ENCODE measurements at regions not wholly inside any gene's neighbourhood (a gene's known extent, or its start where the extent isn't known, plus 50 kb on each side); places are given as distances from the start of the nearest gene placed in this dataset.

GRCh38 chr13:106690779-106691178 is 122.8 kb upstream of the ARGLU1 start:
- no peaks in the 10 kb centered on the region for H3K9me3 Mint-ChIP-seq
- no peak for TF ChIP-seq CTCF (conservative IDR thresholded peaks at IDR 0.05)
- no peaks in the 10 kb centered on the region for H3K27me3 Mint-ChIP-seq (ENCODE audit: low read depth)
- H3K27ac Mint-ChIP-seq (ENCODE audit: unreplicated experiment) = no peak overlapping the region
- H3K4me3 Mint-ChIP-seq = no peak overlapping the region
- H3K4me1 Mint-ChIP-seq = peaks cover 26% of the 10 kb centered on the region
- no peaks in the 10 kb centered on the region for H3K36me3 Mint-ChIP-seq (ENCODE audit: low read depth)
- no peak for DNase-seq (ENCODE audit: low read depth, low spot score)

GRCh38 chr13:106689906-106690305 is 122.0 kb upstream of the ARGLU1 start:
- Mint-ChIP-seq H3K27ac (ENCODE audit: unreplicated experiment) (no peak overlapping the region), H3K36me3 (ENCODE audit: low read depth) (no peaks in the 10 kb centered on the region), H3K4me1 (peaks cover 35% of the 10 kb centered on the region), H3K27me3 (ENCODE audit: low read depth) (no peaks in the 10 kb centered on the region), H3K4me3 (no peak overlapping the region), H3K9me3 (no peaks in the 10 kb centered on the region)
- no peak for TF ChIP-seq CTCF (conservative IDR thresholded peaks at IDR 0.05)
- DNase-seq (ENCODE audit: low read depth, low spot score) = no peak

- Mint-ChIP-seq H3K27ac (ENCODE audit: unreplicated experiment) (no peak overlapping the region), H3K36me3 (ENCODE audit: low read depth) (no peaks in the 10 kb centered on the region), H3K9me3 (no peaks in the 10 kb centered on the region), H3K4me1 (peaks cover 45% of the 10 kb centered on the region), H3K4me3 (no peak overlapping the region), H3K27me3 (ENCODE audit: low read depth) (no peaks in the 10 kb centered on the region)
- no peak for TF ChIP-seq CTCF (conservative IDR thresholded peaks at IDR 0.05)
- no peak for DNase-seq (ENCODE audit: low read depth, low spot score)
These were observed 121.0 kb upstream of the ARGLU1 start for GRCh38 chr13:106688940-106689339.

- H3K27me3 Mint-ChIP-seq (ENCODE audit: low read depth) = no peaks in the 10 kb centered on the region
- DNase-seq (ENCODE audit: low read depth, low spot score) = no peak
- no peaks in the 10 kb centered on the region for H3K36me3 Mint-ChIP-seq (ENCODE audit: low read depth)
These were observed 118.2 kb upstream of the ARGLU1 start for GRCh38 chr13:106686163-106686562.

GRCh38 chr13:106685143-106685542 is 117.2 kb upstream of the ARGLU1 start:
- Mint-ChIP-seq H3K9me3 (peaks cover 4% of the 10 kb centered on the region), H3K27ac (ENCODE audit: unreplicated experiment) (no peak overlapping the region), H3K4me3 (no peak overlapping the region), H3K27me3 (ENCODE audit: low read depth) (no peaks in the 10 kb centered on the region), H3K4me1 (peaks cover 56% of the 10 kb centered on the region), H3K36me3 (ENCODE audit: low read depth) (no peaks in the 10 kb centered on the region)
- no peak for TF ChIP-seq CTCF (conservative IDR thresholded peaks at IDR 0.05)
- no peak for DNase-seq (ENCODE audit: low read depth, low spot score)

More at GRCh38 chr13:106686163-106686562, 118.2 kb upstream of the ARGLU1 start:
- no peak for TF ChIP-seq CTCF (conservative IDR thresholded peaks at IDR 0.05)
- H3K27ac Mint-ChIP-seq (ENCODE audit: unreplicated experiment) = no peak overlapping the region
- peaks cover 4% of the 10 kb centered on the region for H3K9me3 Mint-ChIP-seq
- H3K4me1 Mint-ChIP-seq = peaks cover 53% of the 10 kb centered on the region
- H3K4me3 Mint-ChIP-seq = no peak overlapping the region

GRCh38 chr13:106683918-106684317 is 116.0 kb upstream of the ARGLU1 start:
- peaks cover 64% of the 10 kb centered on the region for H3K4me1 Mint-ChIP-seq
- H3K27ac Mint-ChIP-seq (ENCODE audit: unreplicated experiment) = no peak overlapping the region
- no peaks in the 10 kb centered on the region for H3K36me3 Mint-ChIP-seq (ENCODE audit: low read depth)
- peaks cover 4% of the 10 kb centered on the region for H3K9me3 Mint-ChIP-seq
- H3K4me3 Mint-ChIP-seq = peak overlapping the region; percentile 5
- DNase-seq (ENCODE audit: low read depth, low spot score) = no peak
- H3K27me3 Mint-ChIP-seq (ENCODE audit: low read depth) = no peaks in the 10 kb centered on the region
- no peak for TF ChIP-seq CTCF (conservative IDR thresholded peaks at IDR 0.05)

All from neural crest cell (in vitro differentiated cells).